ENCODE measurements at regions not wholly inside any gene's neighbourhood (a gene's known extent, or its start where the extent isn't known, plus 50 kb on each side); places are given as distances from the start of the nearest gene placed in this dataset.

- Histone ChIP-seq H3K4me2 (ENCODE audit: insufficient read depth, low read length) (no peak overlapping the region), H3K4me1 (ENCODE audit: control insufficient read depth, extremely low read depth, insufficient read depth, low read length) (no peaks in the 10 kb centered on the region), H4K20me1 (replicated peaks; ENCODE audit: control insufficient read depth, extremely low read depth, insufficient read depth, low read length) (no peaks in the 10 kb centered on the region), H3K9me3 (replicated peaks; ENCODE audit: control insufficient read depth, insufficient read depth, low read length) (no peaks in the 10 kb centered on the region), H3K27ac (ENCODE audit: insufficient read depth, low read depth, low read length) (no peak overlapping the region), H3K79me2 (ENCODE audit: control insufficient read depth, insufficient read depth, low read length) (no peaks in the 10 kb centered on the region), H3K9me1 (replicated peaks; ENCODE audit: control insufficient read depth, extremely low read depth, insufficient read depth, low read length) (no peaks in the 10 kb centered on the region), H3K4me3 (replicated peaks in 1 of 3; ENCODE audit: insufficient read depth in 1 of 3, low read depth in 1 of 3, low read length in 3 of 3) (no peak overlapping the region), H3K9ac (replicated peaks; ENCODE audit: extremely low read depth, insufficient read depth, low read length) (no peak overlapping the region), H3K27me3 (ENCODE audit: control insufficient read depth in 2 of 2, insufficient read depth in 2 of 2, low read length in 2 of 2) (no peaks in the 10 kb centered on the region), H3K36me3 (ENCODE audit: control insufficient read depth in 2 of 2, extremely low read depth in 1 of 2, insufficient read depth in 2 of 2, low read length in 2 of 2) (no peaks in the 10 kb centered on the region), H2AFZ (ENCODE audit: low read depth, low read length) (no peak overlapping the region)
- FAIRE-seq = no peak
- intact Hi-C loops (cut with micrococcal nuclease) (no loop called here), dilution Hi-C loops (cut with MboI; ENCODE audit: extremely low pct_ligation_motif_present, low sequenced_read_pairs) (no loop called here)
- BruUV-seq (replicated peaks) = no TSS peak
- ChIA-PET POLR2A (no interaction called here), CTCF (no interaction called here)
- no peak for TF ChIP-seq GATA2 (IDR thresholded peaks at IDR 0.05; ENCODE audit: insufficient read depth, insufficient read length, low read depth, low read length)
- no peak for TF ChIP-seq POLR2A (IDR thresholded peaks at IDR 0.05; ENCODE audit: low read depth, low read length)
- TF ChIP-seq CTCF (IDR thresholded peaks at IDR 0.05; ENCODE audit: extremely low read depth in 1 of 2, insufficient read depth in 1 of 2, low read depth in 1 of 2, low read length in 2 of 2) = no peak
- no peak for TF ChIP-seq JUN (IDR thresholded peaks at IDR 0.05; ENCODE audit: borderline replicate concordance, insufficient read depth, insufficient read length, low read depth)
- TF ChIP-seq POLR2AphosphoS5 (IDR thresholded peaks at IDR 0.05; ENCODE audit: insufficient read depth, low read depth, low read length) = no peak
- TF ChIP-seq MYC (IDR thresholded peaks at IDR 0.05; ENCODE audit: low read depth, low read length) = no peak
- no peak for TF ChIP-seq MAX (IDR thresholded peaks at IDR 0.05; ENCODE audit: insufficient read depth, insufficient read length)
- TF ChIP-seq EZH2 (IDR thresholded peaks at IDR 0.05; ENCODE audit: borderline replicate concordance, low read depth, low read length, severe bottlenecking) = no peak
- no peak for TF ChIP-seq FOS (IDR thresholded peaks at IDR 0.05; ENCODE audit: borderline replicate concordance, insufficient read depth, low read length)
- DNase-seq (ENCODE audit: low read depth, low spot score) = no peak
Measured at GRCh38 chr16:10318798-10319500, 66.9 kb upstream of the ATF7IP2 start.
